ENCODE measurements at regions not wholly inside any gene's neighbourhood (a gene's known extent, or its start where the extent isn't known, plus 50 kb on each side); places are given as distances from the start of the nearest gene placed in this dataset.

DNA sequence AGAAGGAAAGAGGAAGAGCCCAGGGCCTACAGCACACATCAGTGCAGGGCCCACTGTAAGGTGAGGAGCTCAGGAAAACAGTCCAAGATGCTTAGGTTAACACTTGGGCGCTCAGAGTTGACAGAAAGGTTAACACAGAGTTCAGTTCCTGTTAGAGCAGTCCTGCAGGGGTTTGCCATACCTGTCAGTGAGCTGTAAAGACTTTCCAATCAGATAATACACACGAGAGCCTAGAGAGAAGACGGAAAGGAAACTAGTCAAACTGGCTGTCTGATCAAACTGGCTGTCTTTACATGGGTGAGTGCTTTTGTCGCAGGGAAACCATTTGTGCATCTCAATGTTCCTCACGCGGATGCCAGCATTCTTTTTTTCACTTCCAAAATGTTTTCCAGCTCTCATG lies 61.4 kb upstream of the ARHGEF26 start:
- no peaks in the 10 kb centered on the region for H3K4me1 Mint-ChIP-seq (ENCODE audit: low read depth in 2 of 2)
- peaks cover 2% of the 10 kb centered on the region for H3K9me3 Mint-ChIP-seq

GRCh38 chr3:154060238-154061000 lies 60.8 kb upstream of the ARHGEF26 start:
- no peak for DNase-seq (ENCODE audit: low spot score)
- Mint-ChIP-seq H3K36me3 (no peaks in the 10 kb centered on the region), H3K27ac (no peak overlapping the region), H3K9me3 (peaks cover 2% of the 10 kb centered on the region), H3K4me3 (no peak overlapping the region), H3K27me3 (no peaks in the 10 kb centered on the region), H3K4me1 (ENCODE audit: low read depth in 2 of 2) (no peaks in the 10 kb centered on the region)
- ATAC-seq, result no peak

More for the DNA sequence above, 61.4 kb upstream of the ARHGEF26 start:
- no peak for DNase-seq (ENCODE audit: low spot score)
- H3K36me3 Mint-ChIP-seq, result no peaks in the 10 kb centered on the region
- no peak for ATAC-seq
- no peak overlapping the region for H3K27ac Mint-ChIP-seq
- no peak overlapping the region for H3K4me3 Mint-ChIP-seq
- no peaks in the 10 kb centered on the region for H3K27me3 Mint-ChIP-seq

DNA sequence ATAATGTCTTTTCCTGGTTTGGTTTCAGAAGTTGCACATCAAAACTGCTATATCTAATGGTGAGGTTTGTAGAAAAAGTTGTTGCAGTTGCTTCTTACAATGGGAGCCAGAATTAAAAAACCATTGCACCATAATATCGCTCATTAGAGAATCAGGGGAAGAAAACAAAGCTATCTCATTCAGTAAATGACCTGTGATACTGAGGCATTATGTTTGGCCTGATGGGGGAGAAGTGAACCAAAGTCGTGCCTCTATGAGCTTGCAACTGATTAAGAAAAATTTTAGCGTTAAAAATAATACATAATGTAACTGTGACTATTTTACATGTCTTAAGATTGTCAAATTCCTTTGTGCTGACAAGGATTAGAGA lies 60.2 kb upstream of the ARHGEF26 start:
- Mint-ChIP-seq H3K36me3 (no peaks in the 10 kb centered on the region), H3K27me3 (no peaks in the 10 kb centered on the region), H3K4me3 (no peak overlapping the region), H3K4me1 (ENCODE audit: low read depth in 2 of 2) (no peaks in the 10 kb centered on the region), H3K9me3 (peaks cover 6% of the 10 kb centered on the region), H3K27ac (no peak overlapping the region)
- DNase-seq (ENCODE audit: low spot score), result no peak
- no peak for ATAC-seq

DNA sequence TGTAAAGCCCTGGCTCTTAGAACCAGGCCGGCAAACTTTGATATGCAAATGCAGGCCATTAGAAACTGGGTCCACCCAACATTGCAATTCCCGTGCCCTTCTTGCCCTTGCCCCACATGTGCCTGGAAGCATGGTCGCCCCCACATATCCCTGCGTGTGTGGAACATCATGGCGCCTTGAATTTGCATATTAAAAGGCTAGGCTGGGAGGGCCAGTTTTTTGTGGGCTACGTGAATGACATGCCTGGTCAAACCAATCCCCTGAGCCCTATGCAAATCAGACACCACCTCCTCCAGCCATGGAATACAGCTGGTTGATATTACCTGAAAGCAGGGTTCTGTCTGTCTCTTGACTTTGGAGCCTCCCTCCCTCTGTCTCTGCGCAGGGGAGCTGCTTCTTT lies 58.7 kb upstream of the ARHGEF26 start:
- ATAC-seq, result no peak
- H3K4me3 Mint-ChIP-seq, result no peak overlapping the region

DNA sequence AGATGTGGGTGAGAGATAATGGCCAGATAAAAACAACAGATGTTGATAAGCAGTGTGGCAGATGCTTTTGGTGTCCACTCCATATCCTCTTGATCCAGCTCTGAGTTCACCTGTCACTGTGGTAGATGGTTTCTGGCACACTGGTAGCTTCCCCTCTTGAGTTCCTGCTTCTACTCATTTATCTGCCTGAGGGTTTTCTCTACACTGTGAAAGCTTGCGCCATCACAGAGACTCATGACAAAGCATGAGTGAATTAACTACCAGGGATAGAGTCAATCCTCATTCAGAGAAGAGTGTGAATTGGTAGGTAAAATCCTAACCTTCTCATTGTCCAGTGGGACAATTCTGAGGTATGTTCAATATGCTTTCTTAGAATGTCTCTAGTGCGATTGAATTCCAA lies 50.0 kb upstream of the ARHGEF26 start:
- DNase-seq (ENCODE audit: low spot score), result no peak
- H3K9me3 Mint-ChIP-seq, result peaks cover 7% of the 10 kb centered on the region

More for the DNA sequence above, 58.7 kb upstream of the ARHGEF26 start:
- peaks cover 6% of the 10 kb centered on the region for H3K9me3 Mint-ChIP-seq
- H3K27me3 Mint-ChIP-seq, result no peaks in the 10 kb centered on the region
- no peaks in the 10 kb centered on the region for H3K36me3 Mint-ChIP-seq
- no peak overlapping the region for H3K27ac Mint-ChIP-seq
- DNase-seq (ENCODE audit: low spot score), result no peak
- H3K4me1 Mint-ChIP-seq (ENCODE audit: low read depth in 2 of 2), result no peaks in the 10 kb centered on the region

More for the DNA sequence above, 50.0 kb upstream of the ARHGEF26 start:
- no peaks in the 10 kb centered on the region for H3K4me1 Mint-ChIP-seq (ENCODE audit: low read depth in 2 of 2)
- H3K27me3 Mint-ChIP-seq, result no peaks in the 10 kb centered on the region
- no peak overlapping the region for H3K27ac Mint-ChIP-seq
- no peak for ATAC-seq
- H3K4me3 Mint-ChIP-seq, result no peak overlapping the region
- no peaks in the 10 kb centered on the region for H3K36me3 Mint-ChIP-seq
